OCI-LY3 (cell line): ENCODE measurements at regions not wholly inside any gene's neighbourhood (a gene's known extent, or its start where the extent isn't known, plus 50 kb on each side); places are given as distances from the start of the nearest gene placed in this dataset.
"Not testable (repeated sequence)": the region's sequence is repeated elsewhere in the genome, so short reads cannot be mapped to it uniquely, and the experiment has no call there.

Source experiments
- H2AFZ ChIP-seq: fragments of 200-600, 300-600 bp; shearing (Covaris generic); 2 replicates; pipeline ENCODE4 v1.6.0; 2014; ENCODE audit warnings: antibody characterized with exemption, low read depth, low read length
- H3K27ac ChIP-seq: fragments of 200-600, 300-600 bp; sonication (generic); 2 replicates; pipeline ENCODE4 v1.5.1; 2014; ENCODE audit warnings: mild to moderate bottlenecking, low read length, moderate library complexity, mixed read lengths
- H3K27me3 ChIP-seq: fragments of 200-600, 300-600 bp; sonication (generic); 2 replicates; pipeline ENCODE4 v1.6.1; 2014; ENCODE audit warnings: low read depth, low read length, mixed read lengths
- H3K36me3 ChIP-seq: fragments of 200-600, 300-600 bp; sonication (generic); replicated peaks from 2 replicates; pipeline ENCODE3; 2014; ENCODE audit warnings: low read depth, low read length, mixed read lengths
- H3K4me1 ChIP-seq: fragments of 300-600, 200-600 bp; sonication (generic); 2 replicates; pipeline ENCODE4 v1.6.1; 2014; ENCODE audit warnings: low read length, mixed read lengths
- H3K4me2 ChIP-seq: fragments of 200-600, 300-600 bp; sonication (generic); 2 replicates; pipeline ENCODE4 v1.6.1; 2014; ENCODE audit warnings: low read length, mixed read lengths
- H3K4me3 ChIP-seq: fragments of 300-600, 200-600 bp; sonication (generic); 2 replicates; pipeline ENCODE4 v1.5.1; 2014; ENCODE audit warnings: antibody characterized with exemption, mild to moderate bottlenecking, low read length, moderate library complexity
- H3K79me2 ChIP-seq: fragments of 300-600, 200-600 bp; shearing (Covaris generic); 2 replicates; pipeline ENCODE4 v1.6.1; 2014; ENCODE audit warnings: mild to moderate bottlenecking, low read length, mixed read lengths
- H3K9ac ChIP-seq: fragments of 300-600, 200-600 bp; shearing (Covaris generic); 2 replicates; pipeline ENCODE4 v1.6.0; 2014; ENCODE audit warnings: mild to moderate bottlenecking, low read length, moderate library complexity
- H3K9me3 ChIP-seq: fragments of 200-600, 300-600 bp; shearing (Covaris generic); 2 replicates; pipeline ENCODE4 v1.6.1; 2014; ENCODE audit warnings: low read length, mixed read lengths; ENCODE audit not compliant: insufficient read depth
- H4K20me1 ChIP-seq: fragments of 200-600, 300-600 bp; sonication (generic); 2 replicates; pipeline ENCODE4 v1.6.1; 2016; ENCODE audit warnings: low read length, mixed read lengths; ENCODE audit not compliant: insufficient read depth
- CTCF ChIP-seq: fragments of 200-600, 300-600 bp; sonication (generic); IDR thresholded peaks from 2 replicates; pipeline ENCODE4 v1.5.1; 2014; ENCODE audit warnings: antibody characterized with exemption, low read length, low read depth
- EZH2phosphoT487 ChIP-seq: fragments of 200-600 bp; shearing (Covaris generic); IDR thresholded peaks from 2 replicates; pipeline ENCODE4 v1.6.1; 2018; ENCODE audit warnings: antibody characterized with exemption, mixed run types, low read depth

GRCh38 chr13:81381560-81381959 lies 1040.6 kb upstream of the SPRY2 start:
- Histone ChIP-seq H4K20me1 (no peaks in the 10 kb centered on the region), H3K4me1 (no peaks in the 10 kb centered on the region), H2AFZ (no peak overlapping the region), H3K9me3 (no peaks in the 10 kb centered on the region), H3K4me3 (no peak overlapping the region), H3K27ac (no peak overlapping the region), H3K4me2 (no peak overlapping the region), H3K79me2 (no peaks in the 10 kb centered on the region), H3K27me3 (no peaks in the 10 kb centered on the region), H3K9ac (no peak overlapping the region), H3K36me3 (no peaks in the 10 kb centered on the region)
- TF ChIP-seq CTCF (no peak), EZH2phosphoT487 (no peak)

GRCh38 chr13:81379183-81379582 lies 1038.3 kb upstream of the SPRY2 start:
- Histone ChIP-seq H3K27ac (no peak overlapping the region), H3K36me3 (no peaks in the 10 kb centered on the region), H3K4me1 (no peaks in the 10 kb centered on the region), H4K20me1 (no peaks in the 10 kb centered on the region), H3K9me3 (no peaks in the 10 kb centered on the region), H2AFZ (no peak overlapping the region), H3K4me3 (no peak overlapping the region), H3K4me2 (no peak overlapping the region), H3K79me2 (no peaks in the 10 kb centered on the region), H3K9ac (no peak overlapping the region), H3K27me3 (no peaks in the 10 kb centered on the region)
- TF ChIP-seq CTCF (no peak), EZH2phosphoT487 (no peak)

GRCh38 chr13:81377921-81378320 lies 1037.0 kb upstream of the SPRY2 start:
- Histone ChIP-seq H3K4me1 (no peaks in the 10 kb centered on the region), H3K79me2 (no peaks in the 10 kb centered on the region), H3K9me3 (no peaks in the 10 kb centered on the region), H4K20me1 (no peaks in the 10 kb centered on the region), H3K9ac (no peak overlapping the region), H3K4me2 (no peak overlapping the region), H2AFZ (no peak overlapping the region), H3K27ac (no peak overlapping the region), H3K36me3 (no peaks in the 10 kb centered on the region), H3K4me3 (no peak overlapping the region), H3K27me3 (no peaks in the 10 kb centered on the region)
- TF ChIP-seq CTCF (no peak), EZH2phosphoT487 (no peak)

GRCh38 chr13:81375709-81376108 lies 1034.8 kb upstream of the SPRY2 start:
- TF ChIP-seq EZH2phosphoT487 (no peak), CTCF (no peak)
- Histone ChIP-seq H4K20me1 (no peaks in the 10 kb centered on the region), H3K36me3 (no peaks in the 10 kb centered on the region)

GRCh38 chr13:81362711-81363110 lies 1021.8 kb upstream of the SPRY2 start:
- not testable (repeated sequence) for H3K79me2 ChIP-seq, H3K4me3 ChIP-seq, H3K9me3 ChIP-seq, H3K27me3 ChIP-seq, H3K9ac ChIP-seq, H4K20me1 ChIP-seq, H3K4me2 ChIP-seq, H3K36me3 ChIP-seq, H3K4me1 ChIP-seq, H2AFZ ChIP-seq, H3K27ac ChIP-seq

More at GRCh38 chr13:81375709-81376108, 1034.8 kb upstream of the SPRY2 start:
- Histone ChIP-seq H3K9me3 (no peaks in the 10 kb centered on the region), H3K9ac (no peak overlapping the region), H3K79me2 (no peaks in the 10 kb centered on the region), H2AFZ (no peak overlapping the region), H3K4me1 (no peaks in the 10 kb centered on the region), H3K27me3 (no peaks in the 10 kb centered on the region), H3K4me2 (no peak overlapping the region), H3K27ac (no peak overlapping the region), H3K4me3 (no peak overlapping the region)
